CD4-positive, alpha-beta T cell (primary cell): ENCODE measurements at regions not wholly inside any gene's neighbourhood (a gene's known extent, or its start where the extent isn't known, plus 50 kb on each side); places are given as distances from the start of the nearest gene placed in this dataset.
"Not testable (repeated sequence)": the region's sequence is repeated elsewhere in the genome, so short reads cannot be mapped to it uniquely, and the experiment has no call there.

Source experiments
- ATAC-seq: fragments of 200-7000 bp; cut with Tn5 transposase; one replicate; pipeline ENCODE4 v1.10.0; 2022; ENCODE audit warnings: mild to moderate bottlenecking; ENCODE audit not compliant: poor library complexity
- CTCF ChIA-PET: fragments of 350-600 bp; sonication (Branson Sonifier 250); formaldehyde crosslinking; loops from one replicate; lab custom pipeline; 2021; ENCODE audit warnings: antibody characterized with exemption, inconsistent platforms; lab: Charles Lee
- POLR2A ChIA-PET: fragments of 350-600 bp; sonication (Branson Sonifier 250); formaldehyde crosslinking; loops from one replicate; lab custom pipeline; 2021; ENCODE audit warnings: antibody characterized with exemption, inconsistent platforms; lab: Charles Lee
- DNase-seq, 14 experiments: peaks; one replicate each; pipeline ENCODE4 v3.0.0-alpha.2; 2013 to 2020; ENCODE audit warnings: mixed read lengths in 2 of 14
- H3K27ac ChIP-seq, 2 donors: one replicate each; pipeline versions ENCODE4 v1.5.1 to v1.7.0; 2013; ENCODE audit warnings: low read length in 2 of 2, low read depth in 1 of 2, mild to moderate bottlenecking in 1 of 2
- H3K27me3 ChIP-seq, 2 experiments: 1 replicate in 1 of 2; 2 replicates in 1 of 2; pipeline versions ENCODE4 v1.6.1 to v1.7.0; 2013; ENCODE audit warnings: low read length in 2 of 2, control low read depth in 1 of 2, mild to moderate bottlenecking in 1 of 2, moderate library complexity in 1 of 2; ENCODE audit not compliant: insufficient read depth in 2 of 2, control insufficient read depth in 1 of 2
- H3K36me3 ChIP-seq: one replicate; pipeline ENCODE4 v1.6.1; 2013; ENCODE audit warnings: low read length, control low read depth; ENCODE audit not compliant: insufficient read depth
- H3K4me1 ChIP-seq: one replicate; pipeline ENCODE4 v1.6.1; 2013; ENCODE audit warnings: low read length, control low read depth; ENCODE audit not compliant: insufficient read depth
- H3K4me3 ChIP-seq: one replicate; pipeline ENCODE4 v1.5.1; 2013; ENCODE audit warnings: mild to moderate bottlenecking, low read length, moderate library complexity
- H3K9me3 ChIP-seq, 2 experiments: 1 replicate in 1 of 2; 2 replicates in 1 of 2; pipeline versions ENCODE4 v1.6.1 to v1.7.0; 2013; ENCODE audit warnings: low read length in 2 of 2, mild to moderate bottlenecking in 2 of 2, control low read depth in 1 of 2, moderate library complexity in 1 of 2; ENCODE audit not compliant: control insufficient read depth in 1 of 2, insufficient read depth in 1 of 2
- H3K27ac Mint-ChIP-seq: one replicate; pipeline ENCODE4 v1.8.0; 2020; ENCODE audit warnings: mixed read lengths
- H3K27me3 Mint-ChIP-seq: one replicate; pipeline ENCODE4 v1.8.0; 2021; ENCODE audit warnings: mixed read lengths
- H3K36me3 Mint-ChIP-seq: one replicate; pipeline ENCODE4 v1.8.0; 2021; ENCODE audit warnings: low read depth, mixed read lengths
- H3K4me1 Mint-ChIP-seq: one replicate; pipeline ENCODE4 v1.8.0; 2021; ENCODE audit warnings: low read depth, mixed read lengths
- H3K4me3 Mint-ChIP-seq: one replicate; pipeline ENCODE4 v1.8.0; 2020; ENCODE audit warnings: mild to moderate bottlenecking, mixed read lengths
- H3K9me3 Mint-ChIP-seq: one replicate; pipeline ENCODE4 v1.8.0; 2020; ENCODE audit warnings: mixed read lengths
- CTCF ChIP-seq: fragments of 200-600 bp; IDR thresholded peaks from one replicate; pipeline ENCODE4 v1.8.0; 2022; ENCODE audit warnings: antibody characterized with exemption, mild to moderate bottlenecking
- intact Hi-C, 2 experiments: fragments of 100-400 bp; cut with DNase I in 1 of 2; cut with micrococcal nuclease in 1 of 2; formaldehyde crosslinking; loops; one replicate each; pipeline versions ENCODE4 v1.15.1 to v1.9.0; 2023 to 2025; cut with DNase I, micrococcal nuclease

GRCh38 chr13:54402495-54402894 is 1373.9 kb downstream of the OLFM4 start:
- ChIA-PET CTCF (no interaction called here), POLR2A (no interaction called here)
- no peak for DNase-seq
- ATAC-seq, result no peak
- Mint-ChIP-seq H3K27me3 (no peaks in the 10 kb centered on the region), H3K27ac (no peak overlapping the region), H3K4me1 (no peaks in the 10 kb centered on the region), H3K9me3 (peaks cover 7% of the 10 kb centered on the region), H3K4me3 (no peak overlapping the region), H3K36me3 (no peaks in the 10 kb centered on the region)
- H3K27me3 ChIP-seq, result no peaks in the 10 kb centered on the region
- intact Hi-C loops, result no loop called here
- no peak overlapping the region for H3K4me3 ChIP-seq
- H3K36me3 ChIP-seq, result no peaks in the 10 kb centered on the region
- H3K4me1 ChIP-seq, result no peaks in the 10 kb centered on the region
- H3K27ac ChIP-seq, result no peak overlapping the region
- peaks cover under 1 to 3% of the 10 kb centered on the region in 2 experiments for H3K9me3 ChIP-seq
- no peak for TF ChIP-seq CTCF

GRCh38 chr13:54415753-54416366 is 1387.2 kb downstream of the OLFM4 start:
- H3K9me3 Mint-ChIP-seq, result peaks cover 5% of the 10 kb centered on the region

GRCh38 chr13:54422946-54423345 is 1394.3 kb downstream of the OLFM4 start:
- H3K27ac Mint-ChIP-seq, CTCF ChIA-PET, H3K4me3 Mint-ChIP-seq, H3K4me3 ChIP-seq, H3K36me3 ChIP-seq, POLR2A ChIA-PET, intact Hi-C loops, H3K36me3 Mint-ChIP-seq, H3K27me3 ChIP-seq, DNase-seq, ATAC-seq, H3K4me1 ChIP-seq, H3K27ac ChIP-seq, H3K9me3 Mint-ChIP-seq, H3K9me3 ChIP-seq, H3K27me3 Mint-ChIP-seq, H3K4me1 Mint-ChIP-seq: not testable (repeated sequence)

More at GRCh38 chr13:54415753-54416366, 1387.2 kb downstream of the OLFM4 start:
- H3K36me3 Mint-ChIP-seq, result no peaks in the 10 kb centered on the region
- no peak overlapping the region for H3K27ac ChIP-seq
- intact Hi-C loops, result no loop called here
- TF ChIP-seq CTCF, result no peak
- POLR2A ChIA-PET, result no interaction called here
- CTCF ChIA-PET, result no interaction called here
- H3K27ac Mint-ChIP-seq, result no peak overlapping the region
- H3K4me3 ChIP-seq, result no peak overlapping the region
- H3K27me3 ChIP-seq, result no peaks in the 10 kb centered on the region
- no peaks in the 10 kb centered on the region for H3K27me3 Mint-ChIP-seq
- H3K4me1 Mint-ChIP-seq, result no peaks in the 10 kb centered on the region
- no peaks in the 10 kb centered on the region for H3K4me1 ChIP-seq
- H3K9me3 ChIP-seq, result peaks cover 4 to 8% of the 10 kb centered on the region in 2 experiments
- H3K36me3 ChIP-seq, result no peaks in the 10 kb centered on the region
- DNase-seq (no peak), ATAC-seq (no peak)
- no peak overlapping the region for H3K4me3 Mint-ChIP-seq

GRCh38 chr13:54424344-54424743 is 1395.7 kb downstream of the OLFM4 start:
- ATAC-seq (no peak), DNase-seq (no peak)
- H3K27me3 ChIP-seq, result no peaks in the 10 kb centered on the region
- H3K36me3 ChIP-seq, result no peaks in the 10 kb centered on the region
- no peak overlapping the region for H3K27ac ChIP-seq
- ChIA-PET POLR2A (no interaction called here), CTCF (no interaction called here)
- H3K27me3 Mint-ChIP-seq, result no peaks in the 10 kb centered on the region
- H3K27ac Mint-ChIP-seq, result no peak overlapping the region
- no peak overlapping the region for H3K4me3 Mint-ChIP-seq
- H3K4me1 ChIP-seq, result no peaks in the 10 kb centered on the region
- peaks cover 0 to 8% of the 10 kb centered on the region in 2 experiments for H3K9me3 ChIP-seq
- H3K9me3 Mint-ChIP-seq, result peaks cover 11% of the 10 kb centered on the region
- no peak overlapping the region for H3K4me3 ChIP-seq
- TF ChIP-seq CTCF, result no peak
- intact Hi-C loops, result no loop called here
- H3K4me1 Mint-ChIP-seq, result no peaks in the 10 kb centered on the region
- H3K36me3 Mint-ChIP-seq, result no peaks in the 10 kb centered on the region
